ENCODE measurements at regions not wholly inside any gene's neighbourhood (a gene's known extent, or its start where the extent isn't known, plus 50 kb on each side); places are given as distances from the start of the nearest gene placed in this dataset.

- peaks cover 5% of the 10 kb centered on the region for H3K27me3 Mint-ChIP-seq
- Histone ChIP-seq H3K27ac (ENCODE audit: low read depth in 1 of 2, low read length in 2 of 2) (no peak overlapping the region), H3K27me3 (ENCODE audit: control insufficient read depth in 1 of 2, insufficient read depth in 2 of 2, low read length in 2 of 2) (no peaks in the 10 kb centered on the region), H3K4me1 (ENCODE audit: insufficient read depth, low read length) (peaks cover 26% of the 10 kb centered on the region), H3K9me3 (ENCODE audit: control insufficient read depth in 1 of 2, insufficient read depth in 1 of 2, low read length in 2 of 2) (peaks cover 9 to 14% of the 10 kb centered on the region in 2 experiments), H3K36me3 (ENCODE audit: insufficient read depth, low read length) (no peaks in the 10 kb centered on the region), H3K4me3 (ENCODE audit: low read length) (no peak overlapping the region)
- intact Hi-C loops (cut with DNase I, micrococcal nuclease) = loop anchor here in 1 of 2 experiments (10.0 kb wide), 1 partner anchor 147 kb away; the partner anchor contains the start of gene ERCC6L2
- H3K36me3 Mint-ChIP-seq (ENCODE audit: low read depth) = no peaks in the 10 kb centered on the region
- no peak for TF ChIP-seq CTCF (IDR thresholded peaks at IDR 0.05)
- H3K4me3 Mint-ChIP-seq = no peak overlapping the region
- CTCF ChIA-PET = no interaction called here
- peaks cover 35% of the 10 kb centered on the region for H3K4me1 Mint-ChIP-seq (ENCODE audit: low read depth)
- peaks cover 6% of the 10 kb centered on the region for H3K9me3 Mint-ChIP-seq
- no peak for DNase-seq
- no peak overlapping the region for H3K27ac Mint-ChIP-seq
- POLR2A ChIA-PET = no interaction called here
- no peak for ATAC-seq (ENCODE audit: poor library complexity)
These were observed 147.5 kb upstream of the ERCC6L2 start for GRCh38 chr9:95727947-95728520.

GRCh38 chr9:95726756-95727155 is 148.7 kb upstream of the ERCC6L2 start:
- DNase-seq (peak in 3 of 14 experiments; percentile 42 to 54 (median 43)), ATAC-seq (ENCODE audit: poor library complexity) (no peak)
- Histone ChIP-seq H3K27me3 (ENCODE audit: control insufficient read depth in 1 of 2, insufficient read depth in 2 of 2, low read length in 2 of 2) (no peaks in the 10 kb centered on the region), H3K27ac (ENCODE audit: low read depth in 1 of 2, low read length in 2 of 2) (no peak overlapping the region), H3K4me1 (ENCODE audit: insufficient read depth, low read length) (peaks cover 26% of the 10 kb centered on the region), H3K36me3 (ENCODE audit: insufficient read depth, low read length) (no peaks in the 10 kb centered on the region), H3K9me3 (ENCODE audit: control insufficient read depth in 1 of 2, insufficient read depth in 1 of 2, low read length in 2 of 2) (peaks cover 9 to 14% of the 10 kb centered on the region in 2 experiments), H3K4me3 (ENCODE audit: low read length) (no peak overlapping the region)
- Mint-ChIP-seq H3K36me3 (ENCODE audit: low read depth) (no peaks in the 10 kb centered on the region), H3K4me3 (no peak overlapping the region), H3K27me3 (no peaks in the 10 kb centered on the region), H3K4me1 (ENCODE audit: low read depth) (peaks cover 47% of the 10 kb centered on the region), H3K27ac (no peak overlapping the region), H3K9me3 (peaks cover 6% of the 10 kb centered on the region)
- ChIA-PET POLR2A (no interaction called here), CTCF (no interaction called here)
- no peak for TF ChIP-seq CTCF (IDR thresholded peaks at IDR 0.05)
- intact Hi-C loops (cut with DNase I, micrococcal nuclease) = loop anchor here in 1 of 2 experiments (10.0 kb wide), 1 partner anchor 148 kb away; the partner anchor contains the start of gene ERCC6L2

GRCh38 chr9:95725045-95725444 is 150.4 kb upstream of the ERCC6L2 start:
- Mint-ChIP-seq H3K36me3 (ENCODE audit: low read depth) (no peaks in the 10 kb centered on the region), H3K27ac (peak overlapping the region; percentile 40), H3K9me3 (peaks cover 6% of the 10 kb centered on the region), H3K27me3 (no peaks in the 10 kb centered on the region), H3K4me3 (no peak overlapping the region), H3K4me1 (ENCODE audit: low read depth) (peaks cover 51% of the 10 kb centered on the region)
- no peak for TF ChIP-seq CTCF (IDR thresholded peaks at IDR 0.05)
- Histone ChIP-seq H3K4me1 (ENCODE audit: insufficient read depth, low read length) (peaks cover 26% of the 10 kb centered on the region), H3K27ac (ENCODE audit: low read depth in 1 of 2, low read length in 2 of 2) (peak overlapping the region; percentile 38 to 53), H3K27me3 (ENCODE audit: control insufficient read depth in 1 of 2, insufficient read depth in 2 of 2, low read length in 2 of 2) (no peaks in the 10 kb centered on the region), H3K4me3 (ENCODE audit: low read length) (no peak overlapping the region), H3K36me3 (ENCODE audit: insufficient read depth, low read length) (no peaks in the 10 kb centered on the region), H3K9me3 (ENCODE audit: control insufficient read depth in 1 of 2, insufficient read depth in 1 of 2, low read length in 2 of 2) (peaks cover 9 to 14% of the 10 kb centered on the region in 2 experiments)
- ATAC-seq (ENCODE audit: poor library complexity) (no peak), DNase-seq (peak in 1 of 14 experiments; percentile 6)
- intact Hi-C loops (cut with DNase I, micrococcal nuclease) = loop anchor here (2.0 to 10.0 kb wide), 2 partner anchors 150 to 230 kb away; partner anchors contain the start of gene ERCC6L2 (in 1 of the 2)
- ChIA-PET POLR2A (interaction anchor here (1.6 kb wide), 1 partner anchor 151 kb away, joined by 7 read pairs; the partner anchor contains the start of gene ERCC6L2), CTCF (no interaction called here)
